ENCODE measurements at regions not wholly inside any gene's neighbourhood (a gene's known extent, or its start where the extent isn't known, plus 50 kb on each side); places are given as distances from the start of the nearest gene placed in this dataset.

- TF ChIP-seq CTCF (IDR thresholded peaks at IDR 0.05; ENCODE audit: low read depth, low read length): no peak
- no peak for TF ChIP-seq EZH2phosphoT487 (IDR thresholded peaks at IDR 0.05; ENCODE audit: low read depth)
These were observed 197.6 kb upstream of the SMLR1 start for GRCh38 chr6:130629640-130630039.

Measured in OCI-LY3 (cell line).